SU-DHL-6 (cell line): ENCODE measurements at regions not wholly inside any gene's neighbourhood (a gene's known extent, or its start where the extent isn't known, plus 50 kb on each side); places are given as distances from the start of the nearest gene placed in this dataset.

Source experiments
- H2AFZ ChIP-seq: fragments of 200-600 bp; sonication (generic); 2 replicates; pipeline ENCODE4 v1.6.1; 2014; ENCODE audit warnings: low read depth, mild to moderate bottlenecking, moderate library complexity, mixed read lengths, antibody characterized with exemption, low read length; ENCODE audit not compliant: severe bottlenecking
- H3F3A ChIP-seq: fragments of 200-600 bp; shearing (Covaris generic); 2 replicates; pipeline ENCODE4 v1.6.0; 2016; ENCODE audit warnings: antibody characterized with exemption, mild to moderate bottlenecking; ENCODE audit not compliant: insufficient read depth
- H3K27ac ChIP-seq: fragments of 200-600 bp; sonication (generic); 2 replicates; pipeline ENCODE4 v1.5.1; 2016; ENCODE audit warnings: low read depth, mild to moderate bottlenecking, low read length, moderate library complexity, mixed read lengths
- H3K27me3 ChIP-seq: fragments of 200-600 bp; sonication (generic), shearing (Covaris generic); 2 replicates; pipeline ENCODE4 v1.6.0; 2014; ENCODE audit warnings: mild to moderate bottlenecking, low read length
- H3K36me3 ChIP-seq: fragments of 200-600 bp; sonication (generic); 2 replicates; pipeline ENCODE4 v1.6.1; 2014; ENCODE audit warnings: mild to moderate bottlenecking, low read length, mixed read lengths
- H3K4me2 ChIP-seq: fragments of 300-600, 200-600 bp; shearing (Covaris generic), sonication (generic); 2 replicates; pipeline ENCODE4 v1.6.0; 2014; ENCODE audit warnings: low read length, low read depth, mild to moderate bottlenecking; ENCODE audit not compliant: poor library complexity, severe bottlenecking
- H3K4me3 ChIP-seq: fragments of 200-600 bp; sonication (generic); 2 replicates; pipeline ENCODE4 v1.5.1; 2014; ENCODE audit warnings: antibody characterized with exemption, low read length, mild to moderate bottlenecking, mixed read lengths; ENCODE audit not compliant: insufficient read depth, poor library complexity, severe bottlenecking
- H3K79me2 ChIP-seq: fragments of 200-600 bp; sonication (generic); 2 replicates; pipeline ENCODE4 v1.6.1; 2014; ENCODE audit warnings: mild to moderate bottlenecking, low read length, moderate library complexity; ENCODE audit not compliant: insufficient read depth
- H3K9ac ChIP-seq: fragments of 200-600 bp; sonication (generic); 2 replicates; pipeline ENCODE4 v1.7.0; 2014; ENCODE audit warnings: mild to moderate bottlenecking, low read length
- H3K9me2 ChIP-seq: fragments of 200-600 bp; sonication (generic); replicated peaks from 2 replicates; pipeline ENCODE4 v1.6.1; 2014; ENCODE audit warnings: low read length; ENCODE audit not compliant: insufficient read depth
- H3K9me3 ChIP-seq: fragments of 200-600 bp; sonication (generic); 2 replicates; pipeline ENCODE4 v1.6.1; 2014; ENCODE audit warnings: low read length, mixed read lengths; ENCODE audit not compliant: insufficient read depth
- H4K20me1 ChIP-seq: fragments of 200-600 bp; sonication (generic); 2 replicates; pipeline ENCODE4 v1.6.1; 2014; ENCODE audit warnings: low read depth, mild to moderate bottlenecking, antibody characterized with exemption, low read length, moderate library complexity, mixed read lengths
- EZH2phosphoT487 ChIP-seq: fragments of 200-600 bp; sonication (generic), shearing (Covaris generic); conservative IDR thresholded peaks from 2 replicates; pipeline ENCODE4 v1.6.1; 2018; ENCODE audit warnings: mild to moderate bottlenecking, antibody characterized with exemption, low read length, moderate library complexity, mixed read lengths
- TF ChIP-seq, protein P1 (sequence below): fragments of 200-600 bp; sonication (generic); IDR thresholded peaks from one replicate; pipeline ENCODE4 v1.5.1; 2017; ENCODE audit warnings: antibody characterized with exemption, mild to moderate bottlenecking, low read length, moderate library complexity; ENCODE audit not compliant: insufficient read depth, poor library complexity, severe bottlenecking

DNA sequence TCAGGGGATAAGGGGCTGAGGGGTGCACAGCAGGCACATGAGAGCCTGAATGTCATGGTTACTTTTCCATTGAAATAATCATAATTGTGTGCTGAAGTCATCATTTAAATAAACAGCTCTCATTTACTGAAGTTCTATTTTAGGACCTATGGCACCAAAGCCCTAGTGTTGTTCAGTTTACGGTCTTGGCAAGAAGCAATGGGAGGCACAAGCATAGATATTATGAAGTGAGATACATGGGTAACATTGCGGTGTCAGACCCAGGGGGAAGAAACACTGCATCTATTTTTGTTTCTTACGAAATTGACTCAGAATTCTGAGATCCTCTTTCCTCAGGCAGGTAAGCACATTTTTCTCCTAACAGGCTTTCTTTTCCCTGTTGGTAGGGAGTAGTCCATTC is 437.8 kb upstream of the PROX1 start:
- Histone ChIP-seq H3K4me2 (no peak overlapping the region), H4K20me1 (no peaks in the 10 kb centered on the region), H3K9ac (no peak overlapping the region), H3K79me2 (no peaks in the 10 kb centered on the region), H3K27ac (no peak overlapping the region), H3K36me3 (no peaks in the 10 kb centered on the region), H3K27me3 (no peaks in the 10 kb centered on the region), H3K4me3 (no peak overlapping the region), H3F3A (no peaks in the 10 kb centered on the region), H3K9me2 (no peaks in the 10 kb centered on the region), H2AFZ (no peak overlapping the region), H3K9me3 (no peaks in the 10 kb centered on the region)
- no peak for TF ChIP-seq EZH2phosphoT487
- TF ChIP-seq, protein P1, sequence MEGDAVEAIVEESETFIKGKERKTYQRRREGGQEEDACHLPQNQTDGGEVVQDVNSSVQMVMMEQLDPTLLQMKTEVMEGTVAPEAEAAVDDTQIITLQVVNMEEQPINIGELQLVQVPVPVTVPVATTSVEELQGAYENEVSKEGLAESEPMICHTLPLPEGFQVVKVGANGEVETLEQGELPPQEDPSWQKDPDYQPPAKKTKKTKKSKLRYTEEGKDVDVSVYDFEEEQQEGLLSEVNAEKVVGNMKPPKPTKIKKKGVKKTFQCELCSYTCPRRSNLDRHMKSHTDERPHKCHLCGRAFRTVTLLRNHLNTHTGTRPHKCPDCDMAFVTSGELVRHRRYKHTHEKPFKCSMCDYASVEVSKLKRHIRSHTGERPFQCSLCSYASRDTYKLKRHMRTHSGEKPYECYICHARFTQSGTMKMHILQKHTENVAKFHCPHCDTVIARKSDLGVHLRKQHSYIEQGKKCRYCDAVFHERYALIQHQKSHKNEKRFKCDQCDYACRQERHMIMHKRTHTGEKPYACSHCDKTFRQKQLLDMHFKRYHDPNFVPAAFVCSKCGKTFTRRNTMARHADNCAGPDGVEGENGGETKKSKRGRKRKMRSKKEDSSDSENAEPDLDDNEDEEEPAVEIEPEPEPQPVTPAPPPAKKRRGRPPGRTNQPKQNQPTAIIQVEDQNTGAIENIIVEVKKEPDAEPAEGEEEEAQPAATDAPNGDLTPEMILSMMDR = no peak

DNA sequence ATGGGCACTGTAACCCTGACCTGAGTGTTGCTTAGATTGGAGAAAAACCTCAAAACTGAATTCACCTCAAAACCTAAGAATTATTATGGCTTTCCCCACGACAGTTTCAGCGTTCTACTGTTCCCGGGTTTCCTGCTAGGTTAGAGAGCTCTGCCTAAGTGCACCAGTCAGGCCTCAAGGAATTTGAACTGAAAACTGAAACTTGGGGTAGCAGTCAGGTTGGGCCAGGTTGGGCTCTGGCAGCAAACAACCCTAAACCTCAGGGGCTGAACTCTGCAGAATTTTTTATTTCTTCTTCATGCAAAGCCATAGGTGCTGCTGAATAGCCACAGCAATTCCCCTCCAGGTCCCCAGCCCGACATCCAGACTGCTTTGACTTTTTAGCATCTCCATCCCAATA is 437.0 kb upstream of the PROX1 start:
- no peak overlapping the region for H3K27ac ChIP-seq
- no peak overlapping the region for H3K9ac ChIP-seq
- H2AFZ ChIP-seq = no peak overlapping the region
- TF ChIP-seq, protein P1 = no peak
- no peak for TF ChIP-seq EZH2phosphoT487
- no peaks in the 10 kb centered on the region for H3K9me2 ChIP-seq
- H3K27me3 ChIP-seq = no peaks in the 10 kb centered on the region
- no peaks in the 10 kb centered on the region for H3K36me3 ChIP-seq
- no peak overlapping the region for H3K4me2 ChIP-seq
- H3K79me2 ChIP-seq = no peaks in the 10 kb centered on the region
- H3K4me3 ChIP-seq = no peak overlapping the region
- no peaks in the 10 kb centered on the region for H4K20me1 ChIP-seq
- H3F3A ChIP-seq = no peaks in the 10 kb centered on the region
- H3K9me3 ChIP-seq = no peaks in the 10 kb centered on the region

DNA sequence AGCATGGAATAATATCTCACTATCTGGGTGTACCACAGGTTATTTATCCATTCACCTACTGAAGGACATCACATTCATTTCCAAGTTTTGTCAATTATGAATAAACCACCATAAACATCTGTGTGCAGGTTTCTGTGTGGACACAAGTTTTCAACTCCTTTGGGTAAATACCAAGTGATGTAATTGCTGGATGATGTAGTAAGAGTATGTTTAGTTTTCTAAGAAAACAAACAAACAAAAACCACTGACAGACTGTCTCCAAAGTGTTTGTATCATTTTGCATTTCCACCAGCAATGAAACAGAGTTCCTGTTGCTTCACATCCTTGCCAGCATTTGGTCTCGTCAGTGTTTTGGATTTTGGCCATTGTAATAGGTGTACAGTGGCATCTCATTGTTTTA is 435.7 kb upstream of the PROX1 start:
- no peaks in the 10 kb centered on the region for H3K9me2 ChIP-seq
- no peaks in the 10 kb centered on the region for H3F3A ChIP-seq
- H3K27me3 ChIP-seq = no peaks in the 10 kb centered on the region
- no peak overlapping the region for H3K9ac ChIP-seq
- no peak overlapping the region for H3K4me3 ChIP-seq
- H4K20me1 ChIP-seq = no peaks in the 10 kb centered on the region
- H3K9me3 ChIP-seq = no peaks in the 10 kb centered on the region
- no peak overlapping the region for H3K4me2 ChIP-seq
- H3K36me3 ChIP-seq = no peaks in the 10 kb centered on the region
- H2AFZ ChIP-seq = no peak overlapping the region
- no peaks in the 10 kb centered on the region for H3K79me2 ChIP-seq
- H3K27ac ChIP-seq = no peak overlapping the region
- no peak for TF ChIP-seq EZH2phosphoT487
- TF ChIP-seq, protein P1 = no peak
